OCI-LY1 (cell line): ENCODE measurements at regions not wholly inside any gene's neighbourhood (a gene's known extent, or its start where the extent isn't known, plus 50 kb on each side); places are given as distances from the start of the nearest gene placed in this dataset.

ENCODE experiments used
- H2AFZ ChIP-seq: fragments of 200-600 bp; sonication (generic), shearing (Covaris generic); 2 replicates; pipeline ENCODE4 v1.6.0; 2014; ENCODE audit warnings: antibody characterized with exemption, mild to moderate bottlenecking, low read length
- H3F3A ChIP-seq: fragments of 200-600 bp; sonication (generic), shearing (Covaris generic); 2 replicates; pipeline ENCODE4 v1.6.0; 2014; ENCODE audit warnings: mild to moderate bottlenecking, antibody characterized with exemption, low read length, moderate library complexity; ENCODE audit not compliant: insufficient read depth
- H3K27ac ChIP-seq: fragments of 200-600 bp; sonication (generic); 2 replicates; pipeline ENCODE4 v1.5.1; 2014; ENCODE audit warnings: low read length, mixed run types, mild to moderate bottlenecking, low read depth; ENCODE audit not compliant: poor library complexity, severe bottlenecking
- H3K27me3 ChIP-seq: fragments of 200-600 bp; sonication (generic); 2 replicates; pipeline ENCODE4 v1.6.0; 2014; ENCODE audit warnings: antibody characterized with exemption, mild to moderate bottlenecking, low read length, moderate library complexity; ENCODE audit not compliant: insufficient read depth
- H3K36me3 ChIP-seq: fragments of 200-600 bp; sonication (generic); 2 replicates; pipeline ENCODE4 v1.6.1; 2014; ENCODE audit warnings: mild to moderate bottlenecking, antibody characterized with exemption, low read length, moderate library complexity, mixed read lengths; ENCODE audit not compliant: insufficient read depth
- H3K4me1 ChIP-seq: fragments of 200-600 bp; sonication (generic); 2 replicates; pipeline ENCODE4 v1.5.1; 2014; ENCODE audit warnings: mild to moderate bottlenecking, low read length, moderate library complexity; ENCODE audit not compliant: insufficient read depth, severe bottlenecking
- H3K4me2 ChIP-seq: fragments of 200-600 bp; sonication (generic), shearing (Covaris generic); 2 replicates; pipeline ENCODE4 v1.6.1; 2014; ENCODE audit warnings: low read length
- H3K4me3 ChIP-seq: fragments of 200-600 bp; sonication (generic); 2 replicates; pipeline ENCODE4 v1.5.1; 2014; ENCODE audit warnings: low read length, low read depth, mild to moderate bottlenecking, mixed read lengths; ENCODE audit not compliant: poor library complexity, severe bottlenecking
- H3K79me2 ChIP-seq: fragments of 200-600 bp; shearing (Covaris generic); 2 replicates; pipeline ENCODE4 v1.6.1; 2016; ENCODE audit warnings: mixed run types, low read length, mixed read lengths; ENCODE audit not compliant: insufficient read depth
- H3K9ac ChIP-seq: fragments of 200-600 bp; sonication (generic), shearing (Covaris generic); 2 replicates; pipeline ENCODE4 v1.6.1; 2014; ENCODE audit warnings: mild to moderate bottlenecking, low read length, mixed read lengths
- H3K9me2 ChIP-seq: fragments of 200-600 bp; sonication (generic), shearing (Covaris generic); 2 replicates; pipeline ENCODE4 v1.6.1; 2014; ENCODE audit warnings: low read depth, mild to moderate bottlenecking, low read length, mixed read lengths
- H3K9me3 ChIP-seq: fragments of 200-600 bp; shearing (Covaris generic); 2 replicates; pipeline ENCODE4 v1.6.1; 2014; ENCODE audit warnings: low read length, mixed read lengths
- H4K20me1 ChIP-seq: fragments of 200-600 bp; sonication (generic), shearing (Covaris generic); 2 replicates; pipeline ENCODE4 v1.6.0; 2016; ENCODE audit warnings: mild to moderate bottlenecking, low read length; ENCODE audit not compliant: insufficient read depth
- EZH2 ChIP-seq: fragments of 200-600 bp; sonication (generic), shearing (Covaris generic); IDR thresholded peaks from 2 replicates; pipeline ENCODE4 v1.8.0; 2017; ENCODE audit warnings: borderline replicate concordance, mixed run types, mild to moderate bottlenecking, antibody characterized with exemption, low read length, moderate library complexity, mixed read lengths
- TF ChIP-seq, protein P1 (sequence below): fragments of 200-600 bp; sonication (generic), shearing (Covaris generic); IDR thresholded peaks from 2 replicates; pipeline ENCODE4 v1.5.1; 2017; ENCODE audit warnings: mild to moderate bottlenecking, antibody characterized with exemption, low read length, moderate library complexity, mixed read lengths

DNA sequence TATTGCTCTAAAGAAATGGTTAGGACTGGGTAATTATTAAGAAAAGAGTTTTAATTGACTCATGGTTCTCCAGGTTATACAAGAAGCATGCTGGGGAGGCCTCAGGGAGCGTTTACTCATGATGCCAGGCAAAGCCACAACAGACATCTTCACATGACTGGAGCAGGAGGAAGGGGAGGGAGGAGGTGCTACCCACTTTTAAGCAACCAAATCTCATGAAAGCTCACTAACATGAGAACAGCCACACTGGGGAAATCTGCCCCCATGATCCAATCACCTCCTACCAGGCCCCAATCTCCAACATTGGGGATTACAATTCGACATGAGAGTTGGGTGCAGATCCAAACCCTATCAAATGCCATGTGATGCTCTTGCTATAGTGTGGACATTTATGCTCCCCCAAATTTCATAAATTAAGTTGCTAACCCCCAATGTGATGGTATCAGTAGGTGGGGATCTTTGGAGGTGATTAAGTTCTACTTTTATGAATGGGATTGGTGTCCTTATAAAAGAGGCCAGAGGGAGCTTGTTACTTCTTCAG, 773.6 kb upstream of the CDH10 start:
- no peaks in the 10 kb centered on the region for H3K9me3 ChIP-seq
- TF ChIP-seq EZH2: no peak
- TF ChIP-seq, protein P1, sequence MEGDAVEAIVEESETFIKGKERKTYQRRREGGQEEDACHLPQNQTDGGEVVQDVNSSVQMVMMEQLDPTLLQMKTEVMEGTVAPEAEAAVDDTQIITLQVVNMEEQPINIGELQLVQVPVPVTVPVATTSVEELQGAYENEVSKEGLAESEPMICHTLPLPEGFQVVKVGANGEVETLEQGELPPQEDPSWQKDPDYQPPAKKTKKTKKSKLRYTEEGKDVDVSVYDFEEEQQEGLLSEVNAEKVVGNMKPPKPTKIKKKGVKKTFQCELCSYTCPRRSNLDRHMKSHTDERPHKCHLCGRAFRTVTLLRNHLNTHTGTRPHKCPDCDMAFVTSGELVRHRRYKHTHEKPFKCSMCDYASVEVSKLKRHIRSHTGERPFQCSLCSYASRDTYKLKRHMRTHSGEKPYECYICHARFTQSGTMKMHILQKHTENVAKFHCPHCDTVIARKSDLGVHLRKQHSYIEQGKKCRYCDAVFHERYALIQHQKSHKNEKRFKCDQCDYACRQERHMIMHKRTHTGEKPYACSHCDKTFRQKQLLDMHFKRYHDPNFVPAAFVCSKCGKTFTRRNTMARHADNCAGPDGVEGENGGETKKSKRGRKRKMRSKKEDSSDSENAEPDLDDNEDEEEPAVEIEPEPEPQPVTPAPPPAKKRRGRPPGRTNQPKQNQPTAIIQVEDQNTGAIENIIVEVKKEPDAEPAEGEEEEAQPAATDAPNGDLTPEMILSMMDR: no peak
- H3K27me3 ChIP-seq: no peaks in the 10 kb centered on the region
- no peaks in the 10 kb centered on the region for H4K20me1 ChIP-seq
- H3K4me2 ChIP-seq: no peak overlapping the region
- H3K4me3 ChIP-seq: no peak overlapping the region
- no peaks in the 10 kb centered on the region for H3K4me1 ChIP-seq
- H3K9me2 ChIP-seq: no peaks in the 10 kb centered on the region
- no peak overlapping the region for H3K9ac ChIP-seq
- H3K27ac ChIP-seq: no peak overlapping the region
- H3F3A ChIP-seq: no peaks in the 10 kb centered on the region
- H3K36me3 ChIP-seq: no peaks in the 10 kb centered on the region
- no peak overlapping the region for H2AFZ ChIP-seq
- no peaks in the 10 kb centered on the region for H3K79me2 ChIP-seq

DNA sequence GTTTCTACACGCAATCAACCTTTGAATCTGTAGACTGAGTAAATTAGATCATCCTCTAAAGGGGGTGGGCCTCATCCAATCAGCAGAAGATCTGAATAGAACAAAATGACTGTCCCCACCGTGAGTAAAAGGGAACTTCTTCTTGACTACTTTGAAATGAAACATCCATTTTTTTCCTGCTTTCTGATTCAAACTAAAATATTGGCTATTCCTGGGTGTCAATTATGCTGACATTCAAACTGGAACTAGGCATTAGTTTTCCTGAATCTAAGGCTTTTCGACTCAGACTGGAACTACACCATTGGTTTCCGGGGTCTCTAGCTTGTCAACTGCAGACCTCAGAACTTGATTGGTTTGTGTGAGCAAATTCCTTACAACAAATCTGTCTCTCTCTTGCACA, 772.2 kb upstream of the CDH10 start:
- no peaks in the 10 kb centered on the region for H3K79me2 ChIP-seq
- no peak overlapping the region for H2AFZ ChIP-seq
- no peaks in the 10 kb centered on the region for H3K4me1 ChIP-seq
- no peaks in the 10 kb centered on the region for H3K9me3 ChIP-seq
- H3K4me3 ChIP-seq: no peak overlapping the region
- H3F3A ChIP-seq: no peaks in the 10 kb centered on the region
- H3K36me3 ChIP-seq: no peaks in the 10 kb centered on the region
- TF ChIP-seq, protein P1: no peak
- TF ChIP-seq EZH2: no peak
- H4K20me1 ChIP-seq: no peaks in the 10 kb centered on the region
- no peaks in the 10 kb centered on the region for H3K27me3 ChIP-seq
- H3K9ac ChIP-seq: no peak overlapping the region
- H3K9me2 ChIP-seq: no peaks in the 10 kb centered on the region
- no peak overlapping the region for H3K27ac ChIP-seq
- no peak overlapping the region for H3K4me2 ChIP-seq

DNA sequence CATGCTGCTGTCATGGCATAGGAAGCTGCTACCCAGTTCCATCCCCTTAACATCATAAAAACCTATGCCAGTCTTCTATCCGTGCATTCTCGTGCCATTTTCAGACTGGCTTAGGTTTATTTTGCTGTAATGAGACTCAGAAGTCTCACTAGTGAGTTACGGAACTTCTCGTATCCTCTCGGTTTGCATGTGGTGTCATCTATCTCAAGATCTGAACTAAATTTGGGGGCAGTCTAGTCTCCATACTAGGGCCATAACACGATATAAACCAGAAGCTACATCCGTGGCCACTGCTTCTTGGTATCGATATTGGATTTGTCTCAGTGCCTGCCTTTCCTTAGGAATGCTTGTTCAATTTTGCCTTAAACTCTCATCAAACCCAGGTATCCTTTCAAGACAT, 771.2 kb upstream of the CDH10 start:
- Histone ChIP-seq H3K4me3 (no peak overlapping the region), H3K36me3 (no peaks in the 10 kb centered on the region), H3K9me3 (no peaks in the 10 kb centered on the region), H2AFZ (no peak overlapping the region), H3K4me1 (no peaks in the 10 kb centered on the region), H4K20me1 (no peaks in the 10 kb centered on the region), H3K4me2 (no peak overlapping the region), H3K27ac (no peak overlapping the region), H3K9ac (no peak overlapping the region), H3K79me2 (no peaks in the 10 kb centered on the region), H3K27me3 (no peaks in the 10 kb centered on the region), H3F3A (no peaks in the 10 kb centered on the region), H3K9me2 (no peaks in the 10 kb centered on the region)
- no peak for TF ChIP-seq EZH2
- TF ChIP-seq, protein P1: no peak
